Type B pancreatic cell (in vitro differentiated cells): ENCODE measurements at regions not wholly inside any gene's neighbourhood (a gene's known extent, or its start where the extent isn't known, plus 50 kb on each side); places are given as distances from the start of the nearest gene placed in this dataset.
"Not testable (repeated sequence)": the region's sequence is repeated elsewhere in the genome, so short reads cannot be mapped to it uniquely, and the experiment has no call there.

Experiments
- DNase-seq: peaks from one replicate; pipeline ENCODE4 v3.0.0; 2021; ENCODE audit warnings: mixed read lengths; ENCODE audit not compliant: unreplicated experiment; ENCODE audit errors: extremely low spot score
- H3K27ac Mint-ChIP-seq: 2 replicates; pipeline ENCODE4 v1.8.0; 2021; ENCODE audit warnings: mild to moderate bottlenecking, mixed read lengths
- H3K27me3 Mint-ChIP-seq: 2 replicates; pipeline ENCODE4 v1.8.0; 2021; ENCODE audit warnings: mixed read lengths
- H3K36me3 Mint-ChIP-seq: 2 replicates; pipeline ENCODE4 v1.8.0; 2021; ENCODE audit warnings: mixed read lengths
- H3K4me1 Mint-ChIP-seq: one replicate; pipeline ENCODE4 v1.8.0; 2021; ENCODE audit warnings: mixed read lengths; ENCODE audit not compliant: unreplicated experiment
- H3K4me3 Mint-ChIP-seq: 2 replicates; pipeline ENCODE4 v1.8.0; 2021; ENCODE audit warnings: mild to moderate bottlenecking, mixed read lengths
- H3K9me3 Mint-ChIP-seq: 2 replicates; pipeline ENCODE4 v1.8.0; 2021; ENCODE audit warnings: mixed read lengths
- CTCF ChIP-seq: fragments of 200-600 bp; sonication (generic); conservative IDR thresholded peaks from 2 replicates; pipeline ENCODE4 v1.5.0; 2021; ENCODE audit warnings: antibody characterized with exemption, mild to moderate bottlenecking

- not testable (repeated sequence) for H3K4me1 Mint-ChIP-seq, H3K9me3 Mint-ChIP-seq, H3K36me3 Mint-ChIP-seq, DNase-seq, H3K27me3 Mint-ChIP-seq, H3K4me3 Mint-ChIP-seq, H3K27ac Mint-ChIP-seq
- peak; percentile 28 for TF ChIP-seq CTCF
Observed at GRCh38 chr14:106116339-106116930, 590.1 kb downstream of the TMEM121 start.

- no peak for TF ChIP-seq CTCF
- no peaks in the 10 kb centered on the region for H3K36me3 Mint-ChIP-seq
- no peaks in the 10 kb centered on the region for H3K27me3 Mint-ChIP-seq
- H3K9me3 Mint-ChIP-seq, result peaks cover 14% of the 10 kb centered on the region
- no peak overlapping the region for H3K4me3 Mint-ChIP-seq
- H3K4me1 Mint-ChIP-seq, result no peaks in the 10 kb centered on the region
- DNase-seq, result no peak
- no peak overlapping the region for H3K27ac Mint-ChIP-seq
Observed at GRCh38 chr14:106120101-106120500, 593.7 kb downstream of the TMEM121 start.

GRCh38 chr14:106129274-106129673 is 602.9 kb downstream of the TMEM121 start:
- no peaks in the 10 kb centered on the region for H3K27me3 Mint-ChIP-seq
- no peak for DNase-seq
- TF ChIP-seq CTCF, result no peak
- H3K27ac Mint-ChIP-seq, result no peak overlapping the region
- H3K36me3 Mint-ChIP-seq, result no peaks in the 10 kb centered on the region
- H3K9me3 Mint-ChIP-seq, result peaks cover 9% of the 10 kb centered on the region
- H3K4me1 Mint-ChIP-seq, result no peaks in the 10 kb centered on the region
- H3K4me3 Mint-ChIP-seq, result no peak overlapping the region

- not testable (repeated sequence) for H3K4me1 Mint-ChIP-seq, H3K27me3 Mint-ChIP-seq, DNase-seq, H3K9me3 Mint-ChIP-seq, H3K4me3 Mint-ChIP-seq, H3K27ac Mint-ChIP-seq, H3K36me3 Mint-ChIP-seq
Observed at GRCh38 chr14:106129904-106130661, 603.7 kb downstream of the TMEM121 start.

- not testable (repeated sequence) for H3K4me1 Mint-ChIP-seq, DNase-seq, H3K27ac Mint-ChIP-seq, H3K9me3 Mint-ChIP-seq, H3K27me3 Mint-ChIP-seq, H3K4me3 Mint-ChIP-seq, H3K36me3 Mint-ChIP-seq
Observed at GRCh38 chr14:106133126-106133525, 606.7 kb downstream of the TMEM121 start.

- no peak for TF ChIP-seq CTCF
- H3K4me3 Mint-ChIP-seq, result no peak overlapping the region
- H3K36me3 Mint-ChIP-seq, result no peaks in the 10 kb centered on the region
- H3K9me3 Mint-ChIP-seq, result no peaks in the 10 kb centered on the region
- H3K27ac Mint-ChIP-seq, result no peak overlapping the region
- no peaks in the 10 kb centered on the region for H3K4me1 Mint-ChIP-seq
- DNase-seq, result no peak
- H3K27me3 Mint-ChIP-seq, result no peaks in the 10 kb centered on the region
Observed at GRCh38 chr14:106134886-106135285, 608.5 kb downstream of the TMEM121 start.
